Spleen (tissue), 11 donors: ENCODE measurements at regions not wholly inside any gene's neighbourhood (a gene's known extent, or its start where the extent isn't known, plus 50 kb on each side); places are given as distances from the start of the nearest gene placed in this dataset.
"Not testable (repeated sequence)": the region's sequence is repeated elsewhere in the genome, so short reads cannot be mapped to it uniquely, and the experiment has no call there.

ENCODE experiments used
- DNase-seq: peaks from one replicate; pipeline ENCODE4 v3.0.0-alpha.2; 2020
- H3K27ac ChIP-seq, 8 donors: fragments of 200-600 bp; sonication (generic) in 7 of 8; 1 replicate in 4 of 8; 2 replicates in 4 of 8; pipeline versions ENCODE4 v1.5.0 to v1.8.0; 2016 to 2021; ENCODE audit warnings: inconsistent platforms in 4 of 8, mild to moderate bottlenecking in 4 of 8, moderate library complexity in 1 of 8
- H3K27me3 ChIP-seq, 7 donors: fragments of 200-600 bp; sonication (generic) in 6 of 7; replicated peaks in 1 of 7; 1 replicate in 4 of 7; 2 replicates in 3 of 7; pipeline versions ENCODE4 v1.5.0 to v1.8.0; 2016 to 2021; ENCODE audit warnings: inconsistent platforms in 3 of 7, mild to moderate bottlenecking in 1 of 7
- H3K36me3 ChIP-seq, 6 donors: fragments of 200-600 bp; sonication (generic) in 5 of 6; 1 replicate in 4 of 6; 2 replicates in 2 of 6; pipeline versions ENCODE4 v1.5.0 to v1.8.0; 2016 to 2021; ENCODE audit warnings: inconsistent platforms in 2 of 6
- H3K4me1 ChIP-seq, 6 donors: fragments of 200-600 bp; sonication (generic) in 5 of 6; 1 replicate in 3 of 6; 2 replicates in 3 of 6; pipeline versions ENCODE4 v1.5.0 to v1.8.0; 2016 to 2021; ENCODE audit warnings: inconsistent platforms in 3 of 6
- H3K4me3 ChIP-seq, 8 donors: fragments of 200-600 bp; sonication (generic) in 7 of 8; 1 replicate in 4 of 8; 2 replicates in 4 of 8; pipeline versions ENCODE4 v1.5.0 to v1.8.0; 2016 to 2021; ENCODE audit warnings: inconsistent platforms in 4 of 8, mild to moderate bottlenecking in 4 of 8, moderate library complexity in 2 of 8
- H3K9me3 ChIP-seq, 8 donors: fragments of 200-600 bp; sonication (generic) in 7 of 8; 1 replicate in 4 of 8; 2 replicates in 4 of 8; pipeline versions ENCODE4 v1.5.0 to v1.8.0; 2016 to 2021; ENCODE audit warnings: inconsistent platforms in 4 of 8
- POLR2A ChIP-seq, 3 donors: fragments of 450-650 bp; IDR thresholded peaks; one replicate each; pipeline ENCODE4 v1.5.1; 2017; ENCODE audit warnings: antibody characterized with exemption in 3 of 3, mild to moderate bottlenecking in 1 of 3
- POLR2AphosphoS5 ChIP-seq, 3 donors: sonication (generic); formaldehyde crosslinking; IDR thresholded peaks; one replicate each; pipeline ENCODE4 v1.5.1; 2017; ENCODE audit warnings: antibody characterized with exemption in 3 of 3
- WGBS, 5 donors: extraction: QIAGEN DNeasy Blood & Tissue Kit in 3 of 5; methylation state at CpG; one replicate each; pipeline versions ENCODE4 v1.1.5 to v1.1.7; 2013 to 2018; 5-methylcytosine and 5-hydroxymethylcytosine counted together
- intact Hi-C: fragments of 100-400 bp; cut with DNase I; formaldehyde crosslinking; loops from one replicate; pipeline ENCODE4 v1.15.0; 2023; ENCODE audit warnings: low total_unique reads
- TF ChIP-seq, protein P1 (sequence below), 11 experiments: fragments of 200-600 bp in 7 of 11; fragments of 450-650 bp in 4 of 11; sonication (generic) in 4 of 11; IDR thresholded peaks in 8 of 11; conservative IDR thresholded peaks in 3 of 11; 1 replicate in 7 of 11; 2 replicates in 4 of 11; pipeline versions ENCODE4 v1.4.0 to v1.8.0; 2016 to 2021; ENCODE audit warnings: antibody characterized with exemption in 11 of 11, inconsistent platforms in 4 of 11, mild to moderate bottlenecking in 1 of 11
- donor health status: healthy with polysubstance abuse.
- donor health status: DM: no; HTN: no; CAD: no; lungs with moderate emphysema.
- donor health status: DM: no; HTN: no; CAD: no.
- donor health status: Bipolar disorder and iron deficiency.
- donor health status: healthy.
- donor health status: DM: no; HTN: no; CAD: no.
- donor health status: DM: yes; HTN: yes; CAD: no.

DNA sequence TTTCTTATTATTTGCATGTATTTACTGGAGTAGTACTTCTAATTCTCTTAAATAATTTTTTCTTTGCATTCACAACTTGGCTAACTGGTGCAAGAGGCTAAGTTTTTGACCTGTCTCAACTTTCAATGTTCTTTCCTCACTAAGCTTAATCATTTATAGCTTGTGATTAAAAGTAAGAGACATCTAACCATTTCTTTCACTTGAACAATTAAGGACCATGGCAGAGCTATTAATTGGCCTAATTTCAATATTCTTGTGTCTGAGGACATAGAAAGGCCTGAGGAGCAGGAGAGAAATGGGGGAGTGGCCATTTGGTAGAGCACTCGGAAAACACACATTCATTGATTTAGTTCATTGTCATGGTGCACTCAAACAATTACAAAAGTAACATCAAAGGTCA, 141.4 kb upstream of the TMEM196 start:
- H3K27ac ChIP-seq: no peak overlapping the region
- WGBS, 5 donors: 67 to 94% (median 84%) methylated on average over 1 of the region's 1 CpG
- no peaks in the 10 kb centered on the region for H3K36me3 ChIP-seq
- no peak for DNase-seq
- TF ChIP-seq POLR2A (IDR thresholded peaks at IDR 0.05): no peak
- TF ChIP-seq POLR2AphosphoS5 (IDR thresholded peaks at IDR 0.05): no peak
- TF ChIP-seq, protein P1, sequence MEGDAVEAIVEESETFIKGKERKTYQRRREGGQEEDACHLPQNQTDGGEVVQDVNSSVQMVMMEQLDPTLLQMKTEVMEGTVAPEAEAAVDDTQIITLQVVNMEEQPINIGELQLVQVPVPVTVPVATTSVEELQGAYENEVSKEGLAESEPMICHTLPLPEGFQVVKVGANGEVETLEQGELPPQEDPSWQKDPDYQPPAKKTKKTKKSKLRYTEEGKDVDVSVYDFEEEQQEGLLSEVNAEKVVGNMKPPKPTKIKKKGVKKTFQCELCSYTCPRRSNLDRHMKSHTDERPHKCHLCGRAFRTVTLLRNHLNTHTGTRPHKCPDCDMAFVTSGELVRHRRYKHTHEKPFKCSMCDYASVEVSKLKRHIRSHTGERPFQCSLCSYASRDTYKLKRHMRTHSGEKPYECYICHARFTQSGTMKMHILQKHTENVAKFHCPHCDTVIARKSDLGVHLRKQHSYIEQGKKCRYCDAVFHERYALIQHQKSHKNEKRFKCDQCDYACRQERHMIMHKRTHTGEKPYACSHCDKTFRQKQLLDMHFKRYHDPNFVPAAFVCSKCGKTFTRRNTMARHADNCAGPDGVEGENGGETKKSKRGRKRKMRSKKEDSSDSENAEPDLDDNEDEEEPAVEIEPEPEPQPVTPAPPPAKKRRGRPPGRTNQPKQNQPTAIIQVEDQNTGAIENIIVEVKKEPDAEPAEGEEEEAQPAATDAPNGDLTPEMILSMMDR (IDR thresholded peaks at IDR 0.05 in 8 of 11, conservative IDR thresholded peaks at IDR 0.05 in 3 of 11): no peak
- intact Hi-C loops: loop anchor here (10.0 kb wide), 1 partner anchor 60 kb away; no protein-coding TSS in a partner anchor
- H3K9me3 ChIP-seq: no peaks in the 10 kb centered on the region
- no peaks in the 10 kb centered on the region for H3K27me3 ChIP-seq
- no peak overlapping the region for H3K4me3 ChIP-seq
- no peaks in the 10 kb centered on the region for H3K4me1 ChIP-seq

DNA sequence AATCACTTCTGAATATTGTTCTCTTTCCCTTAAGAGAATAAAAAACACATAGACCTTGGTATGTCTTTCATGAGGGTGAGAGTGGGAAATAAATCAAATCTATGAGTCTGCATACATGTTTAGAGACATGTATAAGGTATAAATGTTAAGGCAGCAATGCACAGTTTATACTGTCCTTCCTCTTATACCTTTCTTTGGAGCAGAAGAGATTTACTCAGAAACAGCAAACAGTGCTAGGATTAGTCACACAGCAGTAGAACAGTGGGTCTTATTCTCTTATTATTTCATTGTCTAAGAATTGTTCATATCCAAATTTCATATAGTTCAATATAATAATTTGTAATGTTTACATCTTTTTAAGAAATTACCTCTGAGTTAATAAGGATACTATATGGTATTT, 126.7 kb upstream of the TMEM196 start:
- DNase-seq: no peak

DNA sequence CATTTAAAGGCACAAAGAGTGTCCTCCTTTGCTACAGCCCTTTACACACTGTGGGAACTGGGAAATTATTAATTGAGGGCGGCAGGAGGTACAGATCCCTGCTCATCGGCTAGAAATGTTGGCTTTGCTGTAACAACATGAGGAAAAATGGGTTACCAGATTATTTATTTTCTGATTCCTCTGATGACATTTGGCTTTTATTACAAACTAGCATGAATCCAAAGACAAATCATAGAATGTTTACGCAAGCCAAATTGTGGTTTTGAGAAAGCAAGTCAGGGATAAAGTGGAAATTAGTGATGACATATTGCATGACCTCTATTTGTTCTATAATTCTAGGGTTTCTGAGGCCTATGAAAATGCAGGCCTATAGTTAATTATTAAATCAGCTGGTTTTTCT, 126.1 kb upstream of the TMEM196 start:
- intact Hi-C loops: no loop called here
- 87 to 93% (median 92%) methylated on average over 3 of the region's 3 CpGs for WGBS, 5 donors
- Histone ChIP-seq H3K4me1 (no peaks in the 10 kb centered on the region), H3K27me3 (no peaks in the 10 kb centered on the region), H3K4me3 (no peak overlapping the region), H3K9me3 (peaks cover 0 to 31% (median 13%) of the 10 kb centered on the region in 8 donors), H3K36me3 (no peaks in the 10 kb centered on the region), H3K27ac (no peak overlapping the region)
- TF ChIP-seq POLR2A (IDR thresholded peaks at IDR 0.05) (no peak), POLR2AphosphoS5 (IDR thresholded peaks at IDR 0.05) (no peak)
- TF ChIP-seq, protein P1 (IDR thresholded peaks at IDR 0.05 in 8 of 11, conservative IDR thresholded peaks at IDR 0.05 in 3 of 11): no peak
- DNase-seq: no peak

More for the DNA sequence above, 126.7 kb upstream of the TMEM196 start:
- intact Hi-C loops: no loop called here
- no peak overlapping the region for H3K27ac ChIP-seq
- H3K27me3 ChIP-seq: no peaks in the 10 kb centered on the region
- no peaks in the 10 kb centered on the region for H3K4me1 ChIP-seq
- TF ChIP-seq, protein P1 (IDR thresholded peaks at IDR 0.05 in 8 of 11, conservative IDR thresholded peaks at IDR 0.05 in 3 of 11): no peak
- TF ChIP-seq POLR2AphosphoS5 (IDR thresholded peaks at IDR 0.05) (no peak), POLR2A (IDR thresholded peaks at IDR 0.05) (no peak)
- no peaks in the 10 kb centered on the region for H3K36me3 ChIP-seq
- peaks cover 0 to 28% (median 13%) of the 10 kb centered on the region in 8 donors for H3K9me3 ChIP-seq
- H3K4me3 ChIP-seq: no peak overlapping the region

DNA sequence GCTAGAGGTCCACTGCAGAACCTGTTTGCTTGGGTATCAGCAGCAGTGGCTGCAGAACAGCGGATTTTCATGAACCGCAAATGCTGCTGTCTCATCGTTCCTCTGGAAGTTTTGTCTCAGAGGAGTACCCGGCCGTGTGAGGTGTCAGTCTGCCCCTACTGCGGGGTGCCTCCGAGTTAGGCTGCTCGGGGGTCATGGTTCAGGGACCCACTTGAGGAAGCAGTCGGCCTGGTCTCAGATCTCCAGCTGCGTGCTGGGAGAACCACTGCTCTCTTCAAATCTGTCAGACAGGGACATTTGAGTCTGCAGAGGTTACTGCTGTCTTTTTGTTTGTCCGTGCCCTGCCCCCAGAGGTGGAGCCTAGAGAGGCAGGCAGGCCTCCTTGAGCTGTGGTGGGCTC, 109.5 kb upstream of the TMEM196 start:
- H3K4me1 ChIP-seq, H3K4me3 ChIP-seq, H3K27me3 ChIP-seq, intact Hi-C loops, H3K36me3 ChIP-seq, H3K27ac ChIP-seq: not testable (repeated sequence)
- 90 to 96% (median 93%) methylated on average over 7 to 11 of the region's 11 CpGs for WGBS, 5 donors
- peak; percentile 65 for DNase-seq
- peaks cover 0 to 42% (median 22%) of the 10 kb centered on the region in 8 donors for H3K9me3 ChIP-seq

DNA sequence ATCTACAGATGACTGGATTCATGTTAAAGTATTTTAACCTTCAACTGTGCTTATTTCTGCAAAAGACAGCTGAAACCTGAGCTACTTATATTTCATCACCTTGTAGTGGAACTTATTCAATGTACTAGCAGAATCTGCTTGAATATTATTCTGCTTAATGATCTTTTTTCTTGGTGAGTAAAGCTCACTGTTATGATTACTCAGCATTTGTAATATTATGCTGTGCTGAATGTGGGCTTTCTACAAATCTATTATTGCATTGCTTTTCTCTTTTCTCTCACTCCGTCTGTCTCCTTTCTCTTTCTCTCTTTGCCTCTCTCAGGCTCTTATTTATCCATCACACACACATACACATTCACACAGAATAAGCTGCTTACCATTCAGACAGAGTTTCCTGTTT, 98.7 kb upstream of the TMEM196 start:
- H3K27ac ChIP-seq: no peak overlapping the region
- TF ChIP-seq POLR2A (IDR thresholded peaks at IDR 0.05) (no peak), POLR2AphosphoS5 (IDR thresholded peaks at IDR 0.05) (no peak)
- TF ChIP-seq, protein P1 (IDR thresholded peaks at IDR 0.05 in 8 of 11, conservative IDR thresholded peaks at IDR 0.05 in 3 of 11): no peak
- no peaks in the 10 kb centered on the region for H3K9me3 ChIP-seq
- no peak overlapping the region for H3K4me3 ChIP-seq
- 74 to 78% (median 76%) methylated on average over 1 of the region's 1 CpG for WGBS, 5 donors
- no peaks in the 10 kb centered on the region for H3K4me1 ChIP-seq
- H3K27me3 ChIP-seq: no peaks in the 10 kb centered on the region
- no peaks in the 10 kb centered on the region for H3K36me3 ChIP-seq
- intact Hi-C loops: no loop called here
- no peak for DNase-seq
